Prostate gland (tissue), 2 donors: ENCODE measurements at regions not wholly inside any gene's neighbourhood (a gene's known extent, or its start where the extent isn't known, plus 50 kb on each side); places are given as distances from the start of the nearest gene placed in this dataset.

Experiments
- DNase-seq: peaks from one replicate; pipeline ENCODE4 v3.0.0-alpha.2; 2019; ENCODE audit warnings: low spot score
- H3K27ac ChIP-seq, 2 donors: fragments of 200-600 bp; sonication (generic); 2 replicates each; pipeline ENCODE4 v1.5.1; 2017 to 2019
- H3K27me3 ChIP-seq: fragments of 200-600 bp; sonication (generic); replicated peaks from 2 replicates; pipeline ENCODE4 v1.5.1; 2019; ENCODE audit not compliant: insufficient read depth
- H3K36me3 ChIP-seq, 2 donors: fragments of 200-600 bp; sonication (generic); 1 replicate in 1 of 2; 2 replicates in 1 of 2; pipeline versions ENCODE4 v1.5.1 to v1.8.1; 2017 to 2019
- H3K4me1 ChIP-seq: fragments of 200-600 bp; sonication (generic); replicated peaks from 2 replicates; pipeline ENCODE4 v1.5.1; 2019
- H3K4me3 ChIP-seq, 2 donors: fragments of 200-600 bp; sonication (generic); 2 replicates each; pipeline ENCODE4 v1.5.1; 2017 to 2019
- H3K9me3 ChIP-seq: fragments of 200-600 bp; sonication (generic); 2 replicates; pipeline ENCODE4 v1.5.1; 2017
- CTCF ChIP-seq, 4 experiments: fragments of 200-600 bp in 2 of 4; fragments of 450-650 bp in 2 of 4; sonication (generic) in 2 of 4; IDR thresholded peaks; 1 replicate in 3 of 4; 2 replicates in 1 of 4; pipeline ENCODE4 v1.5.1; 2016 to 2019; ENCODE audit warnings: antibody characterized with exemption in 4 of 4, mild to moderate bottlenecking in 2 of 4, moderate library complexity in 2 of 4
- POLR2A ChIP-seq: fragments of 450-650 bp; IDR thresholded peaks from one replicate; pipeline ENCODE4 v1.6.1; 2016; ENCODE audit warnings: antibody characterized with exemption, mild to moderate bottlenecking
- POLR2AphosphoS5 ChIP-seq: sonication (generic); formaldehyde crosslinking; IDR thresholded peaks from one replicate; pipeline ENCODE4 v1.6.1; 2017; ENCODE audit warnings: antibody characterized with exemption
- WGBS: methylation state at CpG from one replicate; pipeline ENCODE4 v1.1.5; 2018; 5-methylcytosine and 5-hydroxymethylcytosine counted together
- intact Hi-C: fragments of 100-400 bp; cut with DNase I; formaldehyde crosslinking; loops from one replicate; pipeline ENCODE4 v1.14.2; 2022

- Histone ChIP-seq H3K36me3 (no peaks in the 10 kb centered on the region), H3K27ac (no peak overlapping the region), H3K9me3 (no peaks in the 10 kb centered on the region), H3K27me3 (no peaks in the 10 kb centered on the region), H3K4me1 (no peaks in the 10 kb centered on the region), H3K4me3 (no peak overlapping the region)
- intact Hi-C loops, result no loop called here
- no peak for TF ChIP-seq CTCF (IDR thresholded peaks at IDR 0.05)
- no peak for TF ChIP-seq POLR2A
- no peak for TF ChIP-seq POLR2AphosphoS5
- DNase-seq, result no peak
- WGBS, result 70% methylated on average over 1 of the region's 1 CpG
Observed at GRCh38 chr11:97502201-97502600, 1112.4 kb downstream of the JRKL start.

- Histone ChIP-seq H3K27me3 (no peaks in the 10 kb centered on the region), H3K9me3 (no peaks in the 10 kb centered on the region), H3K4me3 (no peak overlapping the region), H3K27ac (no peak overlapping the region), H3K36me3 (no peaks in the 10 kb centered on the region), H3K4me1 (no peaks in the 10 kb centered on the region)
- DNase-seq, result no peak
- intact Hi-C loops, result no loop called here
- WGBS, result 68% methylated on average over 5 of the region's 5 CpGs
- TF ChIP-seq POLR2A (no peak), CTCF (IDR thresholded peaks at IDR 0.05) (no peak), POLR2AphosphoS5 (no peak)
Observed at GRCh38 chr11:97506076-97506759, 1116.4 kb downstream of the JRKL start.

- 44% methylated on average over 1 of the region's 1 CpG for WGBS
- H3K27me3 ChIP-seq, result no peaks in the 10 kb centered on the region
- no peak for TF ChIP-seq POLR2AphosphoS5
- H3K9me3 ChIP-seq, result no peaks in the 10 kb centered on the region
- no peak for DNase-seq
- no peak overlapping the region for H3K4me3 ChIP-seq
- H3K36me3 ChIP-seq, result no peaks in the 10 kb centered on the region
- intact Hi-C loops, result no loop called here
- H3K4me1 ChIP-seq, result no peaks in the 10 kb centered on the region
- no peak overlapping the region for H3K27ac ChIP-seq
Observed at GRCh38 chr11:97514446-97514845, 1124.6 kb downstream of the JRKL start.

- WGBS, result 82% methylated on average over 3 of the region's 3 CpGs
- Histone ChIP-seq H3K27me3 (no peaks in the 10 kb centered on the region), H3K9me3 (no peaks in the 10 kb centered on the region), H3K4me1 (no peaks in the 10 kb centered on the region), H3K4me3 (no peak overlapping the region), H3K27ac (no peak overlapping the region), H3K36me3 (no peaks in the 10 kb centered on the region)
- TF ChIP-seq POLR2A, result no peak
- TF ChIP-seq CTCF (IDR thresholded peaks at IDR 0.05), result no peak
- no peak for TF ChIP-seq POLR2AphosphoS5
- intact Hi-C loops, result no loop called here
- DNase-seq, result no peak
Observed at GRCh38 chr11:97516688-97517087, 1126.9 kb downstream of the JRKL start.

- H3K36me3 ChIP-seq, result no peaks in the 10 kb centered on the region
- H3K27ac ChIP-seq, result no peak overlapping the region
- no peak for TF ChIP-seq POLR2A
- TF ChIP-seq CTCF (IDR thresholded peaks at IDR 0.05), result no peak
- TF ChIP-seq POLR2AphosphoS5, result no peak
- intact Hi-C loops, result no loop called here
- DNase-seq, result no peak
- no peaks in the 10 kb centered on the region for H3K9me3 ChIP-seq
- H3K27me3 ChIP-seq, result no peaks in the 10 kb centered on the region
- H3K4me1 ChIP-seq, result no peaks in the 10 kb centered on the region
- H3K4me3 ChIP-seq, result no peak overlapping the region
- WGBS, result 30% methylated on average over 2 of the region's 2 CpGs
Observed at GRCh38 chr11:97525273-97525672, 1135.5 kb downstream of the JRKL start.
